GM12874 (cell line): ENCODE measurements at regions not wholly inside any gene's neighbourhood (a gene's known extent, or its start where the extent isn't known, plus 50 kb on each side); places are given as distances from the start of the nearest gene placed in this dataset.

Source experiments
- TF ChIP-seq, protein P1 (sequence below): IDR thresholded peaks from 2 replicates; pipeline ENCODE4 v1.5.1; 2011; ENCODE audit warnings: low read depth, mild to moderate bottlenecking, control low read depth, low read length, moderate library complexity; ENCODE audit not compliant: insufficient read depth

DNA sequence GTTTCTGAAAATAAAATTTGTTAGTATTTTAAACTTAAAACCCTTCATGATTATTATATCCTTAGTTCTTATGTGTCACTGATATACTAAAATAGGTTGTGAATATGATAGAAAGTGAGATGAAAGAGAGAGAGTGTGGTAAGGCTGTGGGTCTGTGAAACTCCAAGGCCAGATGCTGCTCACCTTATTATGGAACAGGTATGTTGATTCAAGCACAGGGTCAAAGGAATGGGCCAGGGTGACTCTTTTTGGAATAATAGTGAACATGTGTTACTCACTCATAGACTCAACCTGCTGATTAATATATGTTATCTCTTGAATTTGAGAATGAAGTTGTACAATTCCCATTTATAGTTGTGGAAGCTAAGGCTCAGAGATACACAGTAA, 70.7 kb upstream of the FN1 start:
- TF ChIP-seq, protein P1, sequence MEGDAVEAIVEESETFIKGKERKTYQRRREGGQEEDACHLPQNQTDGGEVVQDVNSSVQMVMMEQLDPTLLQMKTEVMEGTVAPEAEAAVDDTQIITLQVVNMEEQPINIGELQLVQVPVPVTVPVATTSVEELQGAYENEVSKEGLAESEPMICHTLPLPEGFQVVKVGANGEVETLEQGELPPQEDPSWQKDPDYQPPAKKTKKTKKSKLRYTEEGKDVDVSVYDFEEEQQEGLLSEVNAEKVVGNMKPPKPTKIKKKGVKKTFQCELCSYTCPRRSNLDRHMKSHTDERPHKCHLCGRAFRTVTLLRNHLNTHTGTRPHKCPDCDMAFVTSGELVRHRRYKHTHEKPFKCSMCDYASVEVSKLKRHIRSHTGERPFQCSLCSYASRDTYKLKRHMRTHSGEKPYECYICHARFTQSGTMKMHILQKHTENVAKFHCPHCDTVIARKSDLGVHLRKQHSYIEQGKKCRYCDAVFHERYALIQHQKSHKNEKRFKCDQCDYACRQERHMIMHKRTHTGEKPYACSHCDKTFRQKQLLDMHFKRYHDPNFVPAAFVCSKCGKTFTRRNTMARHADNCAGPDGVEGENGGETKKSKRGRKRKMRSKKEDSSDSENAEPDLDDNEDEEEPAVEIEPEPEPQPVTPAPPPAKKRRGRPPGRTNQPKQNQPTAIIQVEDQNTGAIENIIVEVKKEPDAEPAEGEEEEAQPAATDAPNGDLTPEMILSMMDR, result no peak

DNA sequence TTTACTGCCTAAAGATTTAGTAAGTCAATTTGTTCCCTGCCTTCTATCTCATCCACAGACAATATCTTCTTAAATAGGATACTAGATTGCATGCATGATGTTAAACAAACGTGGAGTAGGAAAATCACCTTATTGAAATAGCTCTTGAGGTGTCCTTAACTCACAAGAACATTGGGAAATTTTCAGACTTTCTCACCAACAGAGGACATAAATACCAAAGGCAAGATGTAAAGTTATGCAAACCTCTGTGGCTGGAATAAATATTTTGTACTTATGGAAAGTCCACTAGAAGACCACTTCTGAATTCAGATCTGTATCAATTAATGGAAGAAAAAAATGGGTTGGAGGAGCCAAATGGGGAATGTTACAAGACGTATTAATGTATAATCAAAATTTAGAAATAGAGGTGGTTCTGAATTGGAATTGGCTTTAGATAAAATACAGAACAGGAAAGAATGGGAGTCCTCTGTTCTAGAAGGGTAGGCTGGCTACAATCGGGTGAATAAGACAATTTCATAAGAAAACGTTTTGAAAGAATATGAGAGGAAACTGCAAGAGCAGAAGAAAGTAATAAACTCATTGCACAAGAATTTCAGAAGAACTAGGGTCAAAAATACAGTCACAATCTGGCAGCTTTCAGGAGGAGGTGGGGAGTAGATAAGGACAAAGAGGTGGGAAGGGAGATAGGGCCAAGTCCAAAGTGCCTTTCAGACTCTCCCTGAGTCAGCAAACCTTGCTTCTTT, 69.3 kb upstream of the FN1 start:
- TF ChIP-seq, protein P1, result no peak

DNA sequence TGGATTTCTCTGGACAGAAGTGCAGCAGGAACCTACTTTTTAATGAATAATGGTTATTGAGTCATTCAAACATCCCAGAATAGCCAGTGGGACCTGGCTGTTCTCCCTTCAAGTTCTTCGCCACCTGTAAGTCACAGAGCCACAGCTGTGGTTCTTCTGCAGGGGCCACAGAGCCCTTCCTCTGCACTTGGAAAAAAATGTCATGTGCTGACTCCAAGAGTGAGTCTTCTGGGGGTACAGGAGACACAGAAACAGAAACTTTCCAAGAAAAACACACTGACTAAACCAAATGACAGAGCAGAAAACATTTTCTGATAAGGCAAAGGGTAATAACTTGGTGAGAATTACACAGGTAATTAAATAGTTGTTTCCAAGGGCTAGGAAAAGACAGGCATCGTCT, 68.7 kb upstream of the FN1 start:
- TF ChIP-seq, protein P1, result no peak

DNA sequence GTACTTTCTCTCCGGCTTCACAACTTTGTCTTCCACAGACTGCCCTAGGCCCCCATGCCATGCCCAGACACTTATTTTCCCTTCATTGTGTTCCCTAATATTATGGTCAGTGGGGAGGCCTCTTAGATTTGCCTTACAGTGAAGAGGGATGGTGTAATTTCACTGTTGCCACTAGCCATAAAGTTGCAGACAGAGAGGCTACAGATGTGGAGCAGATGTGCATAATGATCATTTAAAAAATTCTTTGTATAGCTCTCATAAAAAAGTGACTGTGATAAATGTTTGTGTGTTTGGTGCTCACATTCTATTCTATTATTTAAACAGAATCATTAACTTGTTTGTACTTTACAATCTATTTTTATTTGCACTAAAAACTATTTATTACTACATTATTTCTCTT, 67.5 kb upstream of the FN1 start:
- TF ChIP-seq, protein P1, result no peak

DNA sequence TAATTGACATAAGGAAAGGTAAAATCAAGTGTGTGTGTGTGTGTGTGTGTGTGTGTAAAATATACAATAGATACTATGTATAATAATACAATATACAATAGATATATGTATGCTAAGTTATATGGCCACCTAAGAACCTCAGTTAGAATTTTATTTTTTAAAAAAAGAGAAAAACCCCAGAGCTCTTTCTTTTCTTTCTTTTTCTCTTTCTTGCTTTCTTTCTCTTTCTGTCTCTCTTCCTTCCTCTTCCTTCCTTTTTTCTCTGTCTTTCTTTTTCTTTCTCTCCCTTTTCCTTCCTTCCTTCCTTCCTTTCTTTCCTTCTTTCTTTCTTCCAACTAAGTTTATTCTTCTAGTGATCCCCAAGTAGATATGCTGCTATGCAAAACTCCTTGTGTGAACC, 64.6 kb upstream of the FN1 start:
- TF ChIP-seq, protein P1, result no peak

DNA sequence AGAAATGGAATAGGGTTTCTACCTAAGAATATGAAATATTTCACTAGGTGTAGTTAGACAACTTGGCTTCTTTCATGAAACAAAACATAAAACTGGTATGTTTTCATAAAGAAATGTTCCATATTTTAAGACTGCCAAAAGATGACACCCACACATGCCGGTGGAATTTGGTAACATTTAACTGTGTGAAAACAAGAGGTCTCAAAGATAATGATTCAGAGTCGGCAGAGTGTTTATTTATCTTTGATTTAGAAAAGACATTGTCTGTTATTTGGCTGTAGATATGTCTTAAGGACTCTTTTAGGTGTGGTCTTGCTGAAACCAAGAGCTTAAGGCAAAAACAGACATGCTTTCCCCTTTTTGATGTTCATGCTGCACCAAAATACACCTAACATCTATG, 63.5 kb upstream of the FN1 start:
- TF ChIP-seq, protein P1, result no peak

DNA sequence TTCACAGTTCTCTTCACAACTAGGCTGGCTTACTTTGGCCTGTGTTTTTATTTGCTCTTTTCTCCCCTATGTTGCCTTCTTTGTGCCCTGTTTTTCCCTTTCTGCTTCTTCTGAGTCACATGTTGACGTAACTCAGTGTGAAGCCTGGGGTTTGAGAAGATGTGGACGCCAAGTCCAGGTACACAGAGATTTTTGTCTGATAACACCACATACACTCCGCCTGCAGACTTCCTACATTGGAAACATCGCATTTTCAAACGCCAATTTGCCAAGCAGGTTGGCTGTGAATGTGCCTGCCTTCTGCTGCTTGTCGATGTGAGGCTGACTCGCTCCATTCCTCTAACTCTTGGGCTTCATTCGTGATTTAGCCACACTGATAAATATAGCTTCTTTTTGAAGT, 62.6 kb upstream of the FN1 start:
- TF ChIP-seq, protein P1, result no peak
